Left renal pelvis (tissue), 4 donors: ENCODE measurements at regions not wholly inside any gene's neighbourhood (a gene's known extent, or its start where the extent isn't known, plus 50 kb on each side); places are given as distances from the start of the nearest gene placed in this dataset.
"Not testable (repeated sequence)": the region's sequence is repeated elsewhere in the genome, so short reads cannot be mapped to it uniquely, and the experiment has no call there.

Experiments
- DNase-seq, 4 donors: peaks; one replicate each; pipeline ENCODE4 v3.0.0-alpha.2; 2013; ENCODE audit warnings: low read depth in 4 of 4, low spot score in 3 of 4

DNA sequence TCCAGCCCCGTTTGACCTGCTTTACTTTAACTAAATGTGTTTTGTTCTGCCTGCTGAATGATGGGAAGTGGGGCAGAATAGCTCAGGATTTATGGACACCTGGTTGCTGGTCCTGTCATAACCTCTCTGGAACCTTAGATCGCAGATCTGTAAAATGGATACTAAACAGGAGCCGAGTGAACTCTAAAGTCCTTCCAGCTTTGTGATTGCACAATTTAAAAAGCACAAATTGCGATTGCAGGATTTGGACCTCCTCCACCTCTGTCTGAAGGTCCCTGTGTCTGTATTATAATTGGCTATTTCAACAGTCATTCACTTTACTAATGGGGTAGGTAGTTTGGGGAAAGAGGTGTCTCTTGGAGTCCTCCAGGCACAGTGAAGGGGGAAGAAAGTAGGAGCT lies 220.4 kb downstream of the LY86 start:
- no peak for DNase-seq

DNA sequence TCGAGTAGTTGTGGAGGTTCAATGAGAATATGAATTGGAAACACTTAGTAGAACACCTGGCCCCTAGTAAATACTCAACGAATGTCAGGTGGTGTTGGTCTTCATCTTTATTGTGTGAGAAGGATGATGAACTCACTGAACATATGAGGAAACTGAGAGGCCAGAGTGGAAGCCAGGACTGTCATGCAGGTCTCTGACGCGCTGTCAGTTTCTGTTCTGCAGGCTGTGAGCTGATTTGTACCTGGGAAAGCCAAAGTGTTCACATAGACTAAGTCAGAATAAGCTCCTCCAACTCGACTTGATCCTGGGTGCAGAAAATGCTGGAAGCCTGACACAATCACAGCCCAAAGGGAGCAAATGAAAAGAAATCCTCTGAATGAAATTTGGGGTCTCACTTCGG lies 222.2 kb downstream of the LY86 start:
- no peak for DNase-seq

DNA sequence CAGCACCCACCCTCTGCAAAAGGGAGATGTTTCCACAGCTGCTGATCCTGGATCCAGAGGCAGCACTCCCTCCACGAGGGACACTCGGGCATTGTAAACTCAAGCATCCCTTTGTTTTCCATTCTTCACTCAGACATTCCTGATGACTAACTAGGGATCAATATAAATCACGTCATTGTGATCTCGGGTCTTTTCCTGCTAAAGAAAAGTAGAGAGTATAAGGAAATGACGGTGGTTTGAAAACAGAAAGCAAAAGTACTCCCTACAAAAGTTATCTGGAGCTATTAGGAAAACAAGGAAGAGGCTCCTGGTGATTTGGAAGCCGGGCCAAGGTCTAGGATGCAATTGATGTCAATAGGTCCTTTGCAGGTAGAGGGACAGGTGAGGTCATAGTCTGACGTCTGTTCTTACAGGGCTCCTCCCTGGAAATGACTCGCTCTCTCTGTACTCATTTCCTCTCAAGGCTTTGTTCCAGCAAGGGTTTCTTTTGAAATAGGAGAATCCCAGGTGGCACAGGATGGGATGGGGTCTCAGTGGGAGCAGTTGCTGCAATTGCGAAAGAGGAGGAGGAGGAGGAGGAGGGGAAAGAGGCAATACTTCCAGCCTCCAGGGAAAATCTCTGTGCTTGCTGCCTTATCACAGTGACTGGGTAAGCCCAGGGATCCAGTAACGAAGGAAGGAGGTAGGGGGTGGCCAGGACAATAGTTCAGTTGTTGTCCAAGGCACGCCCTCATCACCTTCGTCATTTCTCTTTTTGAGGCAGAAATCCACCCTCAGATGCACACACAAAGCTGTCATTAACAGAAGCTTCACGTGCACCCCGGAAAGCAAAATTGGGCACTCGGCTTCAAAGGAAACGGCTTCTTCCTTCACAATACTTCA lies 222.8 kb downstream of the LY86 start:
- no peak for DNase-seq

DNA sequence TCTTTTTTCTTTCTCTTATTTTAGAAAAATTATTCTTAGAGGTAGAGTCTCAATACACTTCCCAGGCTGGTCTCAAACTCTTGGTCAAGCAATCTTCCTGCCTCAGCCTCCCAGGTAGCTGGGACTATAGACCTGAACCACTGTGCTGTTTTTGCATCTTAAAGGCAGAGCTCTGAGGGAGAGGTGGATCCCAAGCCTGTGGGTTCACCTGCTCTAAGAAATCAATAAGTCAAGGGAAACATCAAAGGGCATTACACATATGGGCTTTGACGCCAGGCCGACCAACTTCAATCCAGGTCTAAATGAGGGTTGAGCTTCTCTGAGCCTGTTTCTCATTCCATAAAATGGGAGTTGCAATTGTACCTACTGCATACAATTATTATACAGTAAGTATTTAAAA lies 223.9 kb downstream of the LY86 start:
- no peak for DNase-seq

DNA sequence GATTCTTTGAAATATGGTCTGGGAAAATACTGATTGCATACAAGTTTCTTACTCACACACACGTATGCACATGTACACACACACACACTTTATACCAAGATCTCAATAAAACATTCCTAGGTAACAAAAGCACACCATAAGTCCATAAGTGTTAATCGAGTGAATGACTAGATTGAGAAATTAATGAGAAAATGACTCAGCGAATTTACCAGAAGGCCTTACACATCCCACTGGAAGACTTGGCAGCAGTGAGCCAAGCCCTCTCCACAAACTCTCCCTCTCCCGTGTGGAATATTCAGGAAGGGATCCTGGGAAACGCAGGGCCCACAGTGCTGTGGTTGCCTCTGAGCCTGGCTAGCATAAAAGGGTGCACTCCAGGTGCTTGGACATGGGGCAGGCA lies 227.2 kb downstream of the LY86 start:
- DNase-seq: no peak

DNA sequence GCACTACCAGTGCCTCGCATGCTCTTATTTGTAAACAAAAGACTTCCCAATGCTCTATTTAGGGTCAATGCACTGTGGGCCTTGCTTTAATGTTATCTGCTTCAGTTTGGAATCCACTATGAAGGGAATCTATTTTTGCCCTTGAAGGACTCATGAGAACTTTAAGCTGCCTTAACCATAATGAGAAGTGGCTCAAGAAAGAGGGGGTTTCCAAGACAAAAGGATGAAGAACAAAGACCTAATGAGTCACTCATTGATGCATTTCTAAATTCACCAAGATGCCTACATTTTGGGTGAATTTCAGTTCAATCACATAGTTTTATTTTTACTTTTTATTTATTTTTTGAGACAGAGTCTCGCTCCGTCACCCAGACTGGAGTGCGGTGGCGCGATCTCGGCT lies 228.2 kb downstream of the LY86 start:
- DNase-seq: no peak

DNA sequence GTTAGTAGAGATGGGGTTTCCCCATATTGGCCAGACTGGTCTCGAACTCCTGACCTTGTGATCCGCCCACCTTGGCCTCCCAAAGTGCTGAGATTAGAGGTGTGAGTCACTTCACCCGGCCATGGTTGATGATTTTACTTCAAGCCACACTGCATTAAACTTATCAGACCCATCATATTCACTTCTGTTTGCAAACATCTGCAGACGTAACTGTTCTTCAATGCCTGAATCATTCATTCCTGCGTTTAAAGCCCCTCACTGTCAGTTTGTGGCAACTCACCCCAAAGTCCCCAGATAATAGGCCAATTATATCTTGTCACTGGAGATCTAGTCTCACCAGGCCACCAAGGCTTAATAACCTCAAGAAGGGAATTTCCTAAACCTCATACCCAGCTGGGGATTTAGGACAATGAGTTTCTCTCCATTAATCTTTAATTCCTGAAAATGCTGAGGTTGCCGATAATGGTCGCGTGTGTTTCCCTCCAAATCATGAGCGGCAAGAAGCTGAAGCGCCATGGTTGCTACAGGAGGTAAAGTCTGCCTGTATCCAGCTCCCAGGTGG lies 229.6 kb downstream of the LY86 start:
- no peak for DNase-seq

DNA sequence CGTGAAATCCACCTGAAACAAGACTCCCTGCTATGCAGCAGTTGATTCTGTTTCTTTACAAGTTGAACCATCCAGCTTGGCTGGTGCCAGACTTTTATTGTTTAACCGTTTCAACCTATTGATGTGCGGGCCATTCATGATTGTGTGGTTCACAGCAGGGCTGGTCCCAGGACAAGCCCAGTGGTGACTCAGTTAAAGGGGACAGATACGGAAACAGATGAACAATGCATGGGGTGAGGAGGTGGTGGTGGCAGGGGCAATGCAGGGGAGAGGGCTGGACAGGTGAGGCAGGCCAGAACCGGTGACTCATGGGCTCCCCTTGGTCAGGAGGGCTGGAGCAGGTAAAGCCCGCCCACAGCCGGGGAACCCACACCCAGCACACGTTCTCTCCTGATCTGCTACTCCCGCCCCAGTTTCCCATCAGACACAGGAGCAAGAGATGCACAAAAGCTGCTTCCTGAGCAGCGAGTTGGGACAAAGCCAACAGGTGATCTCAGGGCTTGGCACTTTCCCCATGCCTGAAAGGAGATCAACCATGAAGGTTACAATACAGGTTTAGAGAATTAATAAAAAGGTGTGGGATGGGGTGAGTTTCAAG lies 232.2 kb downstream of the LY86 start:
- DNase-seq: peak in 2 of 4 donors; percentile 46 to 60

DNA sequence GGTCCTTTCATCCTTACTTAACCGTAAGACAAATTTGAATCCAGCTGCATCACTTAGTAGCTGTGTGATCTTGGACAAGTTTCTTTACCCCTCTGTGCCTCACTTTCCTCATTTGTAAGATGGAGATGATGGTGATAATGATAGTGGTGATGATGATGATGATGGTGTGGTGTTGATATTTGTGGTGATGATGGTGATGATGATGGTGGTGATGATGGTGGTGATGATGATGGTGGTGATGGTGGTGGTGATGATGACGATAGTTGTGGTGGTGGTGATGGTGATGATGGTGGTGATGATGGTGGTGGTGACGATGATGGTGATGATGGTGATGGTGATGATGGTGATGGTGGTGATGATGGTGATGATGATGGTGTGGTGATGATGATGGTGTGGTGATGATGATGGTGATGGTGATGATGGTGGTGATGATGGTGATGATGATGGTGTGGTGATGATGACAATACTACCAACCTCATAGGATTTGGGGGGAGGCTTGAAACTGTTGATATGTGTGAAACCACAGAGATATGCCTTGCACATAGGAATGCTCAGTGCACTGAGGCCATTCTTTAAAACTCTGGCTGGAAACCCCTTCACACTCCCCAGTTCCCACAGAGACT lies 233.2 kb downstream of the LY86 start:
- no peak for DNase-seq

DNA sequence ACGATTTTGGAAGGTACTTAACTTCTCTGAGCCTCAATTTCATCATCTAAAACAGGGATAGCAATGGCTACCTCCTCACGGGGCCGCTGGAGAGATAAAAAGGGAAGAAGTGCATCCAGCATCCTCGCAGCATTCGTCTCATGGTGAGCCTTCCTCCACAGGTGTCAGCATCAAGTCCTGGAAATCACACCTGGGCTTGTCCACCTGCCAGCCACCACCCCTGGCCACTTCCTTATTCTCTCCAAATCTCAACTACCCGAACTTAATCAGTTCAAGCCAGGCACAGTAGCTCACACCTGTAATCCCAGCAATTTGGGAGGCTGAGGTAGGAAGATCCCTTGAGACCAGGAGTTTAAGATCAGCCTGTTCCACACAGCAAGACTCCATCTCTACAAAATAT lies 234.5 kb downstream of the LY86 start:
- no peak for DNase-seq

DNA sequence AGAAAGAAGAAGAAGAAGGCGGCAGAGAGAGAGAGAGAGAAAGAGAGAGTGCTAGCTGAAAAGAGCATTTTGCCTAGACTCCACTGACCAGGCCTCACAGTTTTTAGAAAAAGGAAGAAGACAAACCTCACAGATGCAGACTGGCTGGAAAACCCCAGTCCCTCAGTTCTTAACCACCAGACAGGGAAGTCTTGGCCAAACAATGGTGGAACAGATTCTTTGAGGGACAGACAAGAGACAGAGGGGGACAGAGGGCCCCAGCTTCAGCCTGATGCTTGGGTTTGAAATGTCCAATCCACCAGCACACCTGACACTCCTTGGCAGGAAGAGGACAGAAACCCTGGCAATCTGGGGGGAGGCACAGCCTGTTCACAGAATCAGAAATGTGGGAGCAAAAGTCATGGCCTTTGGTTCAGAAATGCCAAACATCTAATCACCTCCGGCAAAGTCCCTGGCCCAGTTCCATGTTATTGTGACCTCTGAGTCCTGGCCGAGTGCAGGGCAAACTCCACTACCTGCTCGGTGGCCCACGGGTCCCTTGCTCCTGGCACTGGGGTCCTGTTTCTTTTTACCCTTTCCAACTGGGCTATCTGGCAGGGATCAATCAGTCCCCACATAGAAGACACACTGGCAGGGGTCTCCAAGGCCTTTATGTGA lies 235.2 kb downstream of the LY86 start:
- no peak for DNase-seq

DNA sequence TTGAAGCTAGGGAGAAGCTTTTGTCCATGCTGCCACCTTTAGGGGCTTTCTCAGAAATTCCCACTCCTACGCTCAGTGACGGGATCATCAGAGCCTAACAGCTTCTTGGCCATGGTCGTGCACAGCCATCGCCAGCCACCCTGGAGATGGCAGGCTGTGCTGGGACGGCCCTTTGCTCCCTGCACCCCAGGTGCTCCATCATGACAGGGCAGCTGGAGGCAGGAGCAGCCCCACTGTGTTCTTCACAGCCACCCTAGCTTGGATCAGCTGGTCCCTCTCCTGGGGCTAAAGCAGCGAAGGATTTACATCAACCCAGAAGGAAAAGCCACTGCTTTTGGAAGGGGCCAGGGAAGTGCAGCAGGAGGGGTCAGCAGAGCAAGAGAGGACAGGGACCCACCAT lies 235.9 kb downstream of the LY86 start:
- DNase-seq: no peak

DNA sequence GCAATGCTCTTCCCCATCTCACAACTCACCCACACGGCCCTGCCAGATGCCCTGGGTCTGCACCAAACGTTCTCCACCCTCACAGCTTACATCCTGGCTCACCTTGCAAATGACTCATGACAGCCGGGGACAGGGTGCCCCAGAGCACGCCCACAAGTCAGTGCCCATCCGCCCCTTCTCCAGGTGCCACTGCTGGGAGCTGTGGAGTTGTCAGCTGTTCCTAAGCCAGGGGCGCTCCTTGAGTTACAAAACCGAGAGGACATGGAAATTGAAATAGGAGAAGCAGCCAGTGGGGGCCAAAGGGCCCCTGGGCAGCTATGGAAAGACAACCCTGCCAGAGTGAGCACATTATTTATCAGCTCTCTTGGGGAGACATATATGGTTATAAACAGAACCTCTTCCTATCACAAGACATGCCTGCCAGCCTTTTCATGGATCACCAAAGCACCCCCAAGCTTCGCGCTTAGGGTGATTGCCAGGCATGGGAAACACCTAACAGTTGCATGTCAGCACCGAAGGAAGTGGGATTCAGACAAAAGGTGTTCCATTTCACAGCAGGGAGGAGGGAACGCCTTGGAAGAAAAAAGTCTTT lies 236.8 kb downstream of the LY86 start:
- DNase-seq: no peak

DNA sequence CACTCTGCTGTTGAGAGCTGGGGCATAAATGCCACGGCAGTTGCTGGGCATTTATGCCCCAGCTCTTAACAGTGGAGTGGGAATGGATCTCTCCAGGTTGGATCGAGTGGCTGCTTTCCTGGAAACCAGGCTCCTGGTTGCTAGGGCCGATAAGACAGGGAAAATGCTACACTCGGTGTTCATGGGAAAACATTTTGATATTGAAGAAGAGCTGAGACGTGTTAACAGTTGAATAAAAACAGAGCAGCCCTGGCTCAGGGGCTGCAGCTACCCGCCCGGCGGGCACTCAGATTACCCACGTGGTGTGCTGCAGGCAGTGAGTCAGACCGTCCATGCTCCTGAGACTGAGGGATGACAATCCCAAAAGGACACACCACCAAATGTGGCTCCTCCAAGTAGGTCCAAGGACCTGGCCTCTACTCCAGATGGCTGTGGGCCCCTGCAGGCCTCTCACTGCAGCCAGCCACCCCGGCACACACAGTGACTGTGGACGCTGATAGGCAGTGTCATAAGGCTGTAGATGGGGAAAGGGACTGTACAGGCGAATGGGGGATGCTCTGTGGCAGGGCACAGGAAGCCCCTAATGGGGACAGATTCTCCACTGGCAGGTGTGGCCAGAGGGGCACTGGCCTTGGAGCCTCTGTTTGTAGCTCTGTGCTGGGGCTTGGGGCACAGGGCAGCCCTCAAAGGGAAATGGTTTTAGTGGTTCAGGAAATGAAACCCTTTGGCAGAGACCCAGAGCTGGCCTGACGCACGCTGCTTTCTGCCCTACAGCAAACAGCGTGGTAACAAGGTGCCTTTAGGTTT lies 237.8 kb downstream of the LY86 start:
- DNase-seq: no peak

DNA sequence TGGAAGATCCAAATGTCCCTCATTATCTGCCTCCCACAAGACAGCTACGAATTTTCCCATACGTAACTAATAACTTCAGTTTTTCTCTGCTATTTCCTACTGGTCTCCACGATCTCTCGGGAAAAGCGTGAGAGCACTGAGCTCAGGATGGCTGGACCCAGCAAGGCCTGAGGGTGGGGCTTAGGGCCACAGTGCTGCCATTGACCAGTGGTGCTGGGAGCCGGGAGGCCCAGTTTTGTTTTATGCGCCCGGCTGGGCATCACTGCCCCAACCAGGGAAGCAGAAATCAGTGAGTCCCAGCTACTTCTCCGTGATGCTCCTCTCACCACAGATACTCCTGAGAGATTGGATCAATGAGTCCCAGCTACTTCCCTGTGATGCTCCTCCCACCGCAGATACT lies 238.4 kb downstream of the LY86 start:
- DNase-seq: no peak

DNA sequence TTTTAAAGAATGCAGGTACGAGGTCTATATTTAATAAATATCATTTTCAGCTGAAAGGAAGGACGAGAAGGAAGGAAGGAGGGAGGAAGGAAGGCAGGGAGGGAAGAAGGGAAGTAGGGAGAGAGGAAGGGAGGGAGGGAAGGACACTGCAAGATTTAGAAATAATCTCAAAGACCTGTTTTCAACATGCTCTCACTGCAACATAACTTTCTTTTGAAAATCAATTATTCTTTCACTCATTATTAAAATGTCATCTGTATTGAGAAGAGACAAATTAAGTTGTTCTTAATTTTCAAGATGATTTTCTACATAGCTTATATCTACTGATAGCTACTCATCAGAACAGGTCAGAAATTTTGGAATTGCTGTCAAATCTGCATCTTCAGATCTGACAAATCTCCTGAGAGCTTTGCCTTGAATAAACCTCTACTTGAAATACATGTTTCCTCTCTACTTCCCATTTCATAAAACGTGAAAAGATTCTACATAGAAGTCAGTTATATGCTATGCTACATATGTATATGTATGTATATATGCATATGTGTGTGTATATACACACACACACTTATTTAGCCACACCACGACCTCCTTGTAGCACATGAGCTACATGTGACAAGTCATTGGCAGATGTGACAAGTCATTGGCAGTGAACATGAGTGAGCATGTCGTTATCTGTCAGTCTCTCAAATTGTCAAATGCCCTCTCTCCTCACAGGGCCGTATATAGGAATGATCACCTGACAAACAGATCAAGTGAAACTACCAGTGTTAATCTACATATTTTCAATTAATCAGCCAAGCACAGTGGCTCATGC lies 241.6 kb downstream of the LY86 start:
- no peak for DNase-seq

DNA sequence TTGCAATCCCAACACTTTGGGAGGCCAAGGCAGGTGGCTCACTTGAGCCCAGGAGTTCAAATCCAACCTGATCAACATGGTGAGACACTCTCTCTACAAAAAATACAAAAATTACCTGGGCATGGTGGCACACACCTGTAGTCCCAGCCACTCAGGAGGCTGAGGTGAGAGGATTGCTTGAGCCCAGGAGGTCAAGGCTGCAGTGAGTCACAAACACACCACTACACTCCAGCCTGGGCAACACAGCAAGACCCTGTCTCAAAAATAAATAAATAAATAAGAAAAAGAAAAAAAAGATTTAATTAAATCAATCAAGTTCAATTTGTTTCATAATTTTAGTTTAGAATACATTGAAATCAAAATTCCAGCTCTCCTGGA lies 242.2 kb downstream of the LY86 start:
- not testable (repeated sequence) for DNase-seq

DNA sequence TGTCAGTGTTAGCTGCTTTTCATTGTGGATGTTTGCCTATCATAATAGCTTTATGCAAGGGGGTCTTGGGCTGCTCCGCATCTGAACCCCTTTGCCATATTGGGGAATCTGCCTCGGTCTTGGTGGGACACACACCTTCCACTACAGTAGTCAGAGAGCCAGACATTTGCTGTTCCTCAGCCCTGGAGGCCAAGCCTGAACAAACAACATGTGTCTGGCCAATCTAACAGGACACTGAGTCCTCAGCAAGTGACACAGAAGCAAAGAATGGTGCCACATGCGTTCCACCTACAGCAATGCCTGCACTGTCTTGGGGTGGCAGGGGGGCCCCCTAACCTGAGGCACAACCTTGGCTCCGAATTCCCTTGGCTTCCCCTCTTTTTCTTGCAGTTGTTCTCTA lies 243.9 kb downstream of the LY86 start:
- DNase-seq: no peak
